ENCODE measurements at regions not wholly inside any gene's neighbourhood (a gene's known extent, or its start where the extent isn't known, plus 50 kb on each side); places are given as distances from the start of the nearest gene placed in this dataset.
A peak's percentile ranks its signal among the peaks of the same experiment; 100 is the strongest.
"Not testable (repeated sequence)": the region's sequence is repeated elsewhere in the genome, so short reads cannot be mapped to it uniquely, and the experiment has no call there.

- H3K9me3 Mint-ChIP-seq; ATAC-seq (replicated peaks in 1 of 2); H3K36me3 Mint-ChIP-seq (ENCODE audit: insufficient read depth in 2 of 2); H3K27me3 Mint-ChIP-seq (ENCODE audit: low read depth): not testable (repeated sequence)
- H3K27ac Mint-ChIP-seq, result peak overlapping the region; percentile 87
- peaks cover 13% of the 10 kb centered on the region for H3K4me1 Mint-ChIP-seq (ENCODE audit: low read depth)
- peak in 1 of 2 donors; percentile 3 for DNase-seq
- H3K4me3 Mint-ChIP-seq, result peak overlapping the region; percentile 67 to 85
These were observed 202.8 kb upstream of the C1QTNF3 start for GRCh38 chr5:34245813-34246212.

GRCh38 chr5:34258598-34258997 lies 215.6 kb upstream of the C1QTNF3 start:
- H3K4me3 Mint-ChIP-seq; H3K9me3 Mint-ChIP-seq; ATAC-seq (replicated peaks in 1 of 2); H3K36me3 Mint-ChIP-seq (ENCODE audit: insufficient read depth in 2 of 2); DNase-seq; H3K4me1 Mint-ChIP-seq (ENCODE audit: low read depth); H3K27me3 Mint-ChIP-seq (ENCODE audit: low read depth); H3K27ac Mint-ChIP-seq: not testable (repeated sequence)

GRCh38 chr5:34261020-34261419 lies 218.0 kb upstream of the C1QTNF3 start:
- H3K9me3 Mint-ChIP-seq; DNase-seq; H3K4me1 Mint-ChIP-seq (ENCODE audit: low read depth); H3K36me3 Mint-ChIP-seq (ENCODE audit: insufficient read depth in 2 of 2); H3K4me3 Mint-ChIP-seq; H3K27me3 Mint-ChIP-seq (ENCODE audit: low read depth); H3K27ac Mint-ChIP-seq; ATAC-seq (replicated peaks in 1 of 2): not testable (repeated sequence)

GRCh38 chr5:34266151-34266550 lies 223.1 kb upstream of the C1QTNF3 start:
- not testable (repeated sequence) for H3K4me3 Mint-ChIP-seq; H3K27ac Mint-ChIP-seq; DNase-seq; H3K4me1 Mint-ChIP-seq (ENCODE audit: low read depth); H3K27me3 Mint-ChIP-seq (ENCODE audit: low read depth); ATAC-seq (replicated peaks in 1 of 2); H3K36me3 Mint-ChIP-seq (ENCODE audit: insufficient read depth in 2 of 2); H3K9me3 Mint-ChIP-seq

GRCh38 chr5:34296759-34297158 lies 253.7 kb upstream of the C1QTNF3 start:
- not testable (repeated sequence) for ATAC-seq (replicated peaks in 1 of 2); H3K36me3 Mint-ChIP-seq (ENCODE audit: insufficient read depth in 2 of 2)

GRCh38 chr5:34329201-34329600 lies 286.2 kb upstream of the C1QTNF3 start:
- not testable (repeated sequence) for DNase-seq; H3K27ac Mint-ChIP-seq; H3K4me1 Mint-ChIP-seq (ENCODE audit: low read depth); H3K27me3 Mint-ChIP-seq (ENCODE audit: low read depth); H3K36me3 Mint-ChIP-seq (ENCODE audit: insufficient read depth in 2 of 2); ATAC-seq (replicated peaks in 1 of 2); H3K9me3 Mint-ChIP-seq; H3K4me3 Mint-ChIP-seq

More at GRCh38 chr5:34296759-34297158, 253.7 kb upstream of the C1QTNF3 start:
- H3K27ac Mint-ChIP-seq; H3K27me3 Mint-ChIP-seq (ENCODE audit: low read depth); H3K4me3 Mint-ChIP-seq; H3K9me3 Mint-ChIP-seq; H3K4me1 Mint-ChIP-seq (ENCODE audit: low read depth); DNase-seq: not testable (repeated sequence)

- not testable (repeated sequence) for ATAC-seq (replicated peaks in 1 of 2); DNase-seq; H3K27me3 Mint-ChIP-seq (ENCODE audit: low read depth); H3K4me1 Mint-ChIP-seq (ENCODE audit: low read depth); H3K36me3 Mint-ChIP-seq (ENCODE audit: insufficient read depth in 2 of 2); H3K27ac Mint-ChIP-seq; H3K4me3 Mint-ChIP-seq; H3K9me3 Mint-ChIP-seq
These were observed 286.6 kb upstream of the C1QTNF3 start for GRCh38 chr5:34329611-34330108.

GRCh38 chr5:34331928-34332454 lies 289.0 kb upstream of the C1QTNF3 start:
- not testable (repeated sequence) for H3K4me3 Mint-ChIP-seq; H3K4me1 Mint-ChIP-seq (ENCODE audit: low read depth); DNase-seq; H3K9me3 Mint-ChIP-seq; H3K27me3 Mint-ChIP-seq (ENCODE audit: low read depth); H3K27ac Mint-ChIP-seq; H3K36me3 Mint-ChIP-seq (ENCODE audit: insufficient read depth in 2 of 2); ATAC-seq (replicated peaks in 1 of 2)

GRCh38 chr5:34339408-34340001 lies 296.5 kb upstream of the C1QTNF3 start:
- H3K9me3 Mint-ChIP-seq; H3K4me3 Mint-ChIP-seq; ATAC-seq (replicated peaks in 1 of 2); H3K27me3 Mint-ChIP-seq (ENCODE audit: low read depth); H3K36me3 Mint-ChIP-seq (ENCODE audit: insufficient read depth in 2 of 2); H3K27ac Mint-ChIP-seq; H3K4me1 Mint-ChIP-seq (ENCODE audit: low read depth); DNase-seq: not testable (repeated sequence)

GRCh38 chr5:34354440-34354839 lies 301.7 kb upstream of the RAI14 start:
- H3K4me1 Mint-ChIP-seq (ENCODE audit: low read depth); H3K4me3 Mint-ChIP-seq; H3K27me3 Mint-ChIP-seq (ENCODE audit: low read depth); H3K36me3 Mint-ChIP-seq (ENCODE audit: insufficient read depth in 2 of 2); H3K9me3 Mint-ChIP-seq; DNase-seq; ATAC-seq (replicated peaks in 1 of 2); H3K27ac Mint-ChIP-seq: not testable (repeated sequence)

GRCh38 chr5:34371417-34371816 lies 284.7 kb upstream of the RAI14 start:
- not testable (repeated sequence) for H3K36me3 Mint-ChIP-seq (ENCODE audit: insufficient read depth in 2 of 2); H3K27ac Mint-ChIP-seq; H3K4me3 Mint-ChIP-seq; H3K9me3 Mint-ChIP-seq; DNase-seq; H3K4me1 Mint-ChIP-seq (ENCODE audit: low read depth); H3K27me3 Mint-ChIP-seq (ENCODE audit: low read depth); ATAC-seq (replicated peaks in 1 of 2)

GRCh38 chr5:34371817-34372216 lies 284.3 kb upstream of the RAI14 start:
- not testable (repeated sequence) for DNase-seq; H3K27me3 Mint-ChIP-seq (ENCODE audit: low read depth); H3K36me3 Mint-ChIP-seq (ENCODE audit: insufficient read depth in 2 of 2); H3K4me3 Mint-ChIP-seq; ATAC-seq (replicated peaks in 1 of 2); H3K4me1 Mint-ChIP-seq (ENCODE audit: low read depth); H3K27ac Mint-ChIP-seq; H3K9me3 Mint-ChIP-seq

GRCh38 chr5:34372739-34373138 lies 283.4 kb upstream of the RAI14 start:
- H3K27ac Mint-ChIP-seq; H3K4me3 Mint-ChIP-seq; H3K36me3 Mint-ChIP-seq (ENCODE audit: insufficient read depth in 2 of 2); ATAC-seq (replicated peaks in 1 of 2); H3K9me3 Mint-ChIP-seq; DNase-seq; H3K27me3 Mint-ChIP-seq (ENCODE audit: low read depth); H3K4me1 Mint-ChIP-seq (ENCODE audit: low read depth): not testable (repeated sequence)

GRCh38 chr5:34377651-34378050 lies 278.5 kb upstream of the RAI14 start:
- not testable (repeated sequence) for H3K27me3 Mint-ChIP-seq (ENCODE audit: low read depth); DNase-seq; H3K4me1 Mint-ChIP-seq (ENCODE audit: low read depth); H3K9me3 Mint-ChIP-seq; H3K27ac Mint-ChIP-seq; ATAC-seq (replicated peaks in 1 of 2); H3K4me3 Mint-ChIP-seq; H3K36me3 Mint-ChIP-seq (ENCODE audit: insufficient read depth in 2 of 2)
